HG03469 (cell line): ENCODE measurements at regions not wholly inside any gene's neighbourhood (a gene's known extent, or its start where the extent isn't known, plus 50 kb on each side); places are given as distances from the start of the nearest gene placed in this dataset.

Experiments used
- ATAC-seq: cut with Tn5 transposase; IDR thresholded peaks from one replicate; pipeline ENCODE4 v1.9.1; 2021; ENCODE audit warnings: mild to moderate bottlenecking, moderate library complexity, moderate number of reproducible peaks; ENCODE audit not compliant: unreplicated experiment

- no peak for ATAC-seq
Observed at GRCh38 chr18:56100090-56100722, 512.2 kb upstream of the TCF4 start.

GRCh38 chr18:56097621-56098020 is 509.6 kb upstream of the TCF4 start:
- no peak for ATAC-seq

GRCh38 chr18:56096861-56097260 is 508.9 kb upstream of the TCF4 start:
- ATAC-seq: no peak

- no peak for ATAC-seq
Observed at GRCh38 chr18:56089612-56090258, 501.7 kb upstream of the TCF4 start.

GRCh38 chr18:56086786-56087185 is 498.8 kb upstream of the TCF4 start:
- ATAC-seq: no peak

GRCh38 chr18:56086176-56086575 is 498.2 kb upstream of the TCF4 start:
- ATAC-seq: no peak

- no peak for ATAC-seq
Observed at GRCh38 chr18:56085551-56085950, 497.6 kb upstream of the TCF4 start.

- ATAC-seq: no peak
Observed at GRCh38 chr18:56083523-56084287, 495.7 kb upstream of the TCF4 start.

- no peak for ATAC-seq
Observed at GRCh38 chr18:56083097-56083521, 495.1 kb upstream of the TCF4 start.

- ATAC-seq: no peak
Observed at GRCh38 chr18:56076723-56077122, 488.7 kb upstream of the TCF4 start.

- no peak for ATAC-seq
Observed at GRCh38 chr18:56068701-56069100, 480.7 kb upstream of the TCF4 start.

GRCh38 chr18:56067969-56068671 is 480.1 kb upstream of the TCF4 start:
- ATAC-seq: no peak

- ATAC-seq: no peak
Observed at GRCh38 chr18:56067214-56067894, 479.4 kb upstream of the TCF4 start.

- no peak for ATAC-seq
Observed at GRCh38 chr18:56066524-56067213, 478.7 kb upstream of the TCF4 start.

GRCh38 chr18:56065086-56065485 is 477.1 kb upstream of the TCF4 start:
- no peak for ATAC-seq

GRCh38 chr18:56062931-56063330 is 474.9 kb upstream of the TCF4 start:
- no peak for ATAC-seq

- ATAC-seq: no peak
Observed at GRCh38 chr18:56060967-56061541, 473.1 kb upstream of the TCF4 start.

GRCh38 chr18:56052202-56052601 is 464.2 kb upstream of the TCF4 start:
- ATAC-seq: no peak

GRCh38 chr18:56044239-56044638 is 456.2 kb upstream of the TCF4 start:
- ATAC-seq: no peak

- ATAC-seq: no peak
Observed at GRCh38 chr18:56043641-56044061, 455.7 kb upstream of the TCF4 start.
